HG03097 (cell line): ENCODE measurements at regions not wholly inside any gene's neighbourhood (a gene's known extent, or its start where the extent isn't known, plus 50 kb on each side); places are given as distances from the start of the nearest gene placed in this dataset.

Source experiments
- ATAC-seq: cut with Tn5 transposase; IDR thresholded peaks from one replicate; pipeline ENCODE4 v1.9.1; 2021; ENCODE audit not compliant: unreplicated experiment, low FRiP score

DNA sequence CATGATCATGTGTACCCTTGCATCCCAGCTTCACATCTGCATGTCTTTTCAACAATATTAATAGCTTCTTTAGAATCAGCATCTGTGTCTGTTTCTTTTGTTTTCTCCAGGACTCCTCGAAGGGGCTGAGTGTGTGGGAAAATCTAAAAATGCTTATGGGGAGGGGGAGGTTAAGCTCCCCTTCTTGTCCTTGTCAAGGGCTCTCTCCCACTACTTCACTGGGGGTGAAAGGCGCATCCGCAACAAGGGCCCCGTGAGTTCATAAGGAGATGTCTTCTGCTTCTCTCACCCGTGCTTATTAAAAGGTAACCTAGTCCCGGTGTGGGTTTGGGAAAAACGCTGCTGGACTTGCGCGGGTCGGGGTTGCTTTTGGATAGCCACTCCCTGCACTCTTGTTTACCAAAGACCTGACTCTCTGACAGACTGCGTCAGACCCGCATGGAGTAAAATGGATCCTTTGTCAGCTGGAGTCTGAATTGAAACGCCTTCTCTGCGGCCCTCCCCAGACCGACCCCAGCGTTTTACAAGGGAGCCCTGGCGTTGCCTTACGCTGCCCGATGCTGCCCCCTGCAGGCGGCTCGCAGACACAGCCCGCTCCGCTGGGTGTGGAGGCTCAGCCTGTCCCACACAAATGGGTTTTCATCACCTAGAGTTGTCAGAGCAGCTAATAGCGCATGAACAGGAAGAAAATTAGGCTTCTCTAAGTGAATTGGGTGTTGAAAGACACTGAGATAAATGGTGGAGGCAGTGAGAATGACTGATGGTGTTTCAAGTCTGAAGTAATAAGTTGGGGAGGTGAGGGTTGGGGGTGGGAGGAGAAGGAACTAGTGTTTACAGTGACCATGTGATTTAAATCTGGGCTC is 53.8 kb downstream of the IER5 start:
- ATAC-seq, result peak; percentile 59

GRCh38 chr1:181143102-181143859 is 54.8 kb downstream of the IER5 start:
- no peak for ATAC-seq

- ATAC-seq, result no peak
Measured at GRCh38 chr1:181144238-181144637, 55.7 kb downstream of the IER5 start.

DNA sequence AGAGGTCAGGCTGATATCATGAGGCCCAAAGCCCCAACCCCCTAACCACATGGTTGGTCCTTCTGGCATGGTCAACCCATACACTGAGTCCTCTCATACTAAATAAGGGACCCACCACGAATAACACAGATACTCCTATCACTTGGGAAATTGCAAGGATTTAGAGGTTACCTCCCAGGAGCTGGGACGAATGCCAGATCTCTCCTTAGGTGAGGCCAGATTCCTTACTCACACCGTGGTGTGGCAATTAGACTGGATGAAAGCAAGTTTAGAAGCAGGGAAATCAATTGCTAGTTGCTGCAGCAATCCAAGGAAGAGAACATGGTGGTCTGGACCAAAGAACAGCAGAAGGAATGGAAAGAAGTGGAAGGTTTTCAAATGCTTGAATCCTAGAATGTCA is 60.1 kb downstream of the IER5 start:
- no peak for ATAC-seq

- ATAC-seq, result peak; percentile 71
Measured at GRCh38 chr1:181149326-181150125, 61.0 kb downstream of the IER5 start.

- ATAC-seq, result no peak
Measured at GRCh38 chr1:181150273-181150672, 61.8 kb downstream of the IER5 start.

GRCh38 chr1:181150842-181151241 is 62.3 kb downstream of the IER5 start:
- no peak for ATAC-seq

DNA sequence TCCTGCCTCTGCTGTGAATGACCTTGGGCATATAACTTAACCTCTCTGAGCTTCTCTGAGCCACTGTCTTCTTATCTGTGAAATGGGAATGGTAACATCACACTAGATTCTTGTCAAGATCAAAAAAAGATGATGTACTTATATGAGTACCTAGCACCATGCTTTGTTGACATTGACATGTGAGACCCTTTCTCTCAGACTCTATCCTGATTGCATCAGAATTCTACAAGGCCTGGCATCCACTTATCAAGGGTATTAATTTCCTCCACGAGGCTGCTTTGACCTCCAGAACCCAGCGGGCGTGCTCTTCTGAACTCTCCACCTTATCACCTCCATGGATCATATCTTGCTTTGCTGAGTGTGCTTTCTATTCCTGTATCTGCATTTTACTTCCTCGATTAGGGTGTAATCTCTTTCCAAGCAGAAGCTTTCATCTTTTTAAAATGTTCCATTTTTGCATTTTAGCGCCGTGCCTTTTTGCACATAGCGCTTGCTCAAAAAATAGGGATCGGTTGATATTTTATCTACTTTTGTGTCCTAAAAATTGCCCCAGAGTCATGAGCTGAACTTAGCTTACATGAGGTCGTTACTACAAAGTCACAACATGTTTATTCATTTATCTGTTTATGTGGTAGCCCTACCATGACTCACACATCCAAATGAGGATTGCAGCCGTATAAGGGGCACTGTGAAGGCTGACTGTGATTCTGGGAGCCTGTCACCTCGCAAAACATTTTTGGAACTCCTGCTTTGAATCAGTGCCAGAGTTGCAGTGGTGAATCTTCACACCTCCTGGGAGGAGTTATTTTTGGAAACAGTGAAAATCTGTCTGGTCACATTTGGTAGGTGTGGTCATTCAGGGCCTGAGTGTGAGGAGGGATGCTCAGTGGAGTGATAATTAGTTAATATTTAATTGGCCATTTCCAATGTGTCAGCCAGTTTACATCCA is 63.2 kb downstream of the IER5 start:
- peak; percentile 38 for ATAC-seq

- ATAC-seq, result peak; percentile 58
Measured at GRCh38 chr1:181152892-181153633, 64.6 kb downstream of the IER5 start.

DNA sequence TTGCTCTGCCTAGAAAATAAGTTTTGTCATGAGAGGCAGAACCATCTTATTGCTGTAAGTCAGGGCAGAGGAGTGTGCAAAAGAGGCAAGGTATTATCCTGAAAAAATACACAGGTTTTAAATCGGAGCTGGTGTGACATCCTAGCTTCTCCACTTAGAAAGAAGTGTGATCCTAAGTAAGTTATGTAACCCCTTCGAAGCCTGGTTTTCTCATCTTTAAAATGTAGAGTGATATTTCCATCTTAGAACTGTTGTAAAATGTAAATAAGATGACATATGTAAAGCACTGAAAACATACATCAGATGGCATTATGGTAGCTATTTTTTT is 65.1 kb downstream of the IER5 start:
- ATAC-seq, result no peak

GRCh38 chr1:181155339-181155738 is 66.8 kb downstream of the IER5 start:
- ATAC-seq, result no peak

- ATAC-seq, result no peak
Measured at GRCh38 chr1:181159451-181160140, 71.1 kb downstream of the IER5 start.

DNA sequence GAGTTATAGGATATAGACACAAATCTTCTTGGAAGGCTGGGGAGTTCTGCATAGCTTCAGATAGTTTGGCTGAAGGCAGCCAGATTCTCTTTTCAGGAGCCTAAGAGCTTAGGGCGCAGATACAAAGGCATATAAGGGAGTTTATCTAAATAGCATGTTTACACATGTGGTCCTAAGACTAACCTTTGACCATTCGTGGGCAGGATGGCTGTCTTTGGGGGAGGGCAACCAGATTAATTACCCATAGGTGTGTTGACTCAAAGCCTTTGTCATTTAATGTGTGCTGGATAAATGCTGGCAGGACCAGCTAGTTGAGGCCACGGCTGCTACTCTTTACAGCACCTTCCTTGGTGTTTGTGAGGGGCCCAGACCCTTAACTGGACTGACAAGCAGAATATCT is 71.8 kb downstream of the IER5 start:
- no peak for ATAC-seq

- ATAC-seq, result no peak
Measured at GRCh38 chr1:181160998-181161870, 72.7 kb downstream of the IER5 start.

GRCh38 chr1:181163662-181164061 is 75.2 kb downstream of the IER5 start:
- ATAC-seq, result no peak

DNA sequence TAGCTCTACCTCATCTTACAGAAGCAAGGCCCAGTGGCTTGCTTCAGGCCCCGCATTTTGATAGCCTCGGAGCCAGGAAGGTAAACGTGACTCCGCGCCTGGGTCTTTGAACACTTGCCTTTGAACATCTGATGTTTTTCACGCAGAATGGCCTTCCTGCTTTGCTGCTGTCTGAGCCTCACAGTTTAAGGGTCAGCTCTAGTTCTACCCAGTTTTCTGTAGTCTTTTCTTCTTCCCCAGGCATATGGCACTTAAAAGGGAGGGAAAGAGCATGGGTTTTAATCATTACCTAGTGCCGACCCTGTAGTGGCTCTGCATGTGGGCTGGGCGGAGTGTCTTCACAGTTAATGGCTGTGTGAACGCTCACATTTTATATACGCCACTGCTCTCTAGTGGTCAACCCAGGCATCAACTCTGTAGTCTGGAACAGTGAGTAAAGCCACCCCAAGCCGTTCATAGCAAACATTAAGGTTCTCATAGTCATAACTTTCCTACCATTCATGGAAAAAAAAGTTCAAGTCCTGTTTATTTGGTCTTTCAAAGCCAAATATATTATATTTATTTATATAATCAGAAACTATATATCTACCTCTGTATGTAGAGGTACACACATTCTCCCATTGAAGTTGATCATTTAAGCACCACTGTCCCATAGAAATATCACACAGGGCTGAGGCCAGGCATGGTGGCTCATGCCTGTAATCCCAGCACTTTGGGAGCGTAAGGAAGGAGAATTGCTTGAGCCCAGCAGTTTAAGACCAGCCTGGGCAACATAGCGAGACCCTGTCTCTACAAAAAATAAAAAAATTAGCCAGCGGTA is 78.1 kb downstream of the IER5 start:
- peak; percentile 88 for ATAC-seq

GRCh38 chr1:181169281-181169865 is 80.9 kb downstream of the IER5 start:
- ATAC-seq, result no peak
